ENCODE measurements at regions not wholly inside any gene's neighbourhood (a gene's known extent, or its start where the extent isn't known, plus 50 kb on each side); places are given as distances from the start of the nearest gene placed in this dataset.

- TF ChIP-seq ZNF644 (tag; IDR thresholded peaks at IDR 0.05; ENCODE audit: low read depth) (no peak), HMG20B (CRISPR knock-in tag; IDR thresholded peaks at IDR 0.05) (no peak)
Measured at GRCh38 chr21:15625363-15625762, 104.4 kb upstream of the USP25 start (continued).

- no peaks in the 10 kb centered on the region for H3K9me1 ChIP-seq (ENCODE audit: control insufficient read depth, insufficient read depth, low read length)
- no peak for TF ChIP-seq ETV1 (tag; conservative IDR thresholded peaks at IDR 0.05; ENCODE audit: low read depth)
- no peak for TF ChIP-seq ILK (tag; IDR thresholded peaks at IDR 0.05; ENCODE audit: borderline replicate concordance, low read depth)
- TF ChIP-seq GABPA (tag; conservative IDR thresholded peaks at IDR 0.05; ENCODE audit: low read depth), result no peak
- TF ChIP-seq SMAD2 (IDR thresholded peaks at IDR 0.05; ENCODE audit: low read depth, low read length), result no peak
- TF ChIP-seq ZNF384 (IDR thresholded peaks at IDR 0.05; ENCODE audit: low read depth, low read length), result no peak
- TF ChIP-seq BACH1 (tag; IDR thresholded peaks at IDR 0.05), result no peak
- TF ChIP-seq DPF2 (IDR thresholded peaks at IDR 0.05), result no peak
- no peak for TF ChIP-seq RBM22 (IDR thresholded peaks at IDR 0.05; ENCODE audit: low read depth, low read length, poor library complexity, severe bottlenecking)
- no peak for TF ChIP-seq ZNF316 (IDR thresholded peaks at IDR 0.05)
- TF ChIP-seq ADNP (tag; IDR thresholded peaks at IDR 0.05), result no peak
- TF ChIP-seq EZH2 (IDR thresholded peaks at IDR 0.05; ENCODE audit: borderline replicate concordance, low read depth, low read length), result no peak
- TF ChIP-seq ZNF707 (CRISPR knock-in tag; conservative IDR thresholded peaks at IDR 0.05), result no peak
Measured at GRCh38 chr21:15626031-15626430, 103.8 kb upstream of the USP25 start.

More at GRCh38 chr21:15626031-15626430, 103.8 kb upstream of the USP25 start:
- ATAC-seq (no peak), FAIRE-seq (no peak), DNase-seq (ENCODE audit: extremely low read depth in 1 of 4, low spot score in 3 of 4) (no peak)
- intact Hi-C loops (cut with micrococcal nuclease) (no loop called here), in situ Hi-C loops (cut with MboI) (no loop called here)
- H3K4me1 ChIP-seq (replicated peaks in 1 of 2; ENCODE audit: control insufficient read depth in 2 of 2, insufficient read depth in 2 of 2, low read length in 2 of 2), result no peaks in the 10 kb centered on the region
- ChIA-PET POLR2A (no interaction called here), CTCF (ENCODE audit: low intra/inter-chr PET ratio) (no interaction called here)
- no peaks in the 10 kb centered on the region for H4K20me1 ChIP-seq (replicated peaks; ENCODE audit: control insufficient read depth, insufficient read depth, low read length)
- no peak overlapping the region for H3K4me2 ChIP-seq (ENCODE audit: insufficient read depth, low read length)
- no peak overlapping the region for H3K27ac ChIP-seq (ENCODE audit: extremely low read depth, low read depth, low read length)
- no peak overlapping the region for H3K9ac ChIP-seq (ENCODE audit: insufficient read depth in 1 of 2, low read depth in 2 of 2, low read length in 2 of 2)
- H3K4me3 ChIP-seq, result no peak overlapping the region
- no peak overlapping the region for H2AFZ ChIP-seq (ENCODE audit: low read depth, low read length)
- BruUV-seq (replicated peaks), result no TSS peak
- H3K36me3 ChIP-seq (ENCODE audit: control insufficient read depth, insufficient read depth, low read length), result no peaks in the 10 kb centered on the region
- no peaks in the 10 kb centered on the region for H3K9me3 ChIP-seq (replicated peaks; ENCODE audit: control insufficient read depth, insufficient read depth, low read depth, low read length)
- no peaks in the 10 kb centered on the region for H3K79me2 ChIP-seq (ENCODE audit: control insufficient read depth, insufficient read depth, low read length)
- no peaks in the 10 kb centered on the region for H3K27me3 ChIP-seq (ENCODE audit: control insufficient read depth in 2 of 2, insufficient read depth in 2 of 2, low read length in 2 of 2)
